GM12874 (cell line): ENCODE measurements at regions not wholly inside any gene's neighbourhood (a gene's known extent, or its start where the extent isn't known, plus 50 kb on each side); places are given as distances from the start of the nearest gene placed in this dataset.

Experiments used
- TF ChIP-seq, protein P1 (sequence below): IDR thresholded peaks from 2 replicates; pipeline ENCODE4 v1.5.1; 2011; ENCODE audit warnings: low read depth, mild to moderate bottlenecking, control low read depth, low read length, moderate library complexity; ENCODE audit not compliant: insufficient read depth

DNA sequence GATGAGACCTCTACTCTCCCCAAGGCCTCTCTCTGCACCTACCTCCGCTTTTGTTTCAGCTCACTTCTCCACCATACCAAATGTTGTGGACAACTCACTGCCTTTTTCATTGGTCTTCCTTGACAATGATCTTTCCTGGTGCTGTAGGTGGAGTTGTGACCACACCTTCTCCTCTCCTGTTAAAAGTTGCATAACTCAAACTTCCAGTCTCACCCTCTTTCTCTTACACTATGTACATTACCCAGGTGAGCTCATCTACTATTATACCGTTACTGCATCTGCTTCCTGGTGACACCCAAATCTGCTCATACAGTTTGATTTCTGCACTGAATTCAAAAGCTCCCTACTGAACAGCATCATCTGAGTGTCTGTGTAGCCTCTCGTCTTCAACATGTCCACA, 542.8 kb downstream of the GALC start:
- TF ChIP-seq, protein P1, sequence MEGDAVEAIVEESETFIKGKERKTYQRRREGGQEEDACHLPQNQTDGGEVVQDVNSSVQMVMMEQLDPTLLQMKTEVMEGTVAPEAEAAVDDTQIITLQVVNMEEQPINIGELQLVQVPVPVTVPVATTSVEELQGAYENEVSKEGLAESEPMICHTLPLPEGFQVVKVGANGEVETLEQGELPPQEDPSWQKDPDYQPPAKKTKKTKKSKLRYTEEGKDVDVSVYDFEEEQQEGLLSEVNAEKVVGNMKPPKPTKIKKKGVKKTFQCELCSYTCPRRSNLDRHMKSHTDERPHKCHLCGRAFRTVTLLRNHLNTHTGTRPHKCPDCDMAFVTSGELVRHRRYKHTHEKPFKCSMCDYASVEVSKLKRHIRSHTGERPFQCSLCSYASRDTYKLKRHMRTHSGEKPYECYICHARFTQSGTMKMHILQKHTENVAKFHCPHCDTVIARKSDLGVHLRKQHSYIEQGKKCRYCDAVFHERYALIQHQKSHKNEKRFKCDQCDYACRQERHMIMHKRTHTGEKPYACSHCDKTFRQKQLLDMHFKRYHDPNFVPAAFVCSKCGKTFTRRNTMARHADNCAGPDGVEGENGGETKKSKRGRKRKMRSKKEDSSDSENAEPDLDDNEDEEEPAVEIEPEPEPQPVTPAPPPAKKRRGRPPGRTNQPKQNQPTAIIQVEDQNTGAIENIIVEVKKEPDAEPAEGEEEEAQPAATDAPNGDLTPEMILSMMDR: no peak

DNA sequence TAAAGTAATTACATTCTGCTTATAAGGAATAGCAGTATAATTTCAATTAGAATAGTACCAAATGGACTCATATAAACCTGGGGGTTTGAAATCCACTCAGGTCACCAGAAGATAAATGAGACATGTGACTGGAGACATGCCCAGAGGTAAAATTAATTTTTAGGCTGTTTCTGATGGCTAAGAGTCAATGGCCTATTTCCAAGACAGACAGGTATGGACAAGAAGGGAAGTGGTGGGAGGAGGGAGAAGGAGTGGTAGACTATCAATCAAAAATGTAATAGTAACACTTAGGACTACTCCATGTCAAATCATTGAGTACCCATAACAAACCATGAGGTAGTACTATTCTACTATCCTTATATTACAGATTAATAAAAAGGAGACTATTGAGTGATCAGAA, 544.0 kb downstream of the GALC start:
- TF ChIP-seq, protein P1: no peak

DNA sequence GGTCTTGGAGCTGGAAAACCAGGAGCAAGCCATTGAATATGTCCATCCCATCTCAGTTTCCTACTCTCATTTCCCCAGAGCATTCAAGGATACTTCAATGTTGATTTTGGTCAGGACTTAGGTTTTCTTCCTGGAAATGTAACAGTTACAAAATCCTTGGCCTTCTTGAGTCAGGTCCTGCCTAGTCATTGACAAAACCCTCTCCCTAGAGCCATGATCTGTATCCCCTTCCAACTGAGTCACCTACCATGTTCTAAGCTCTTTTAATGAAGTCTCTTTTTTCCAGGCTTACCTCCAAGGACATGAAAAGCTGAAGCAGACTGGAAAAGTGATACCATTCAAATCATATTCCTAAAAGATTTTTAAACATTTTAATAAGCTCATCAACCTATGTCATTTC, 549.2 kb downstream of the GALC start:
- TF ChIP-seq, protein P1: no peak

DNA sequence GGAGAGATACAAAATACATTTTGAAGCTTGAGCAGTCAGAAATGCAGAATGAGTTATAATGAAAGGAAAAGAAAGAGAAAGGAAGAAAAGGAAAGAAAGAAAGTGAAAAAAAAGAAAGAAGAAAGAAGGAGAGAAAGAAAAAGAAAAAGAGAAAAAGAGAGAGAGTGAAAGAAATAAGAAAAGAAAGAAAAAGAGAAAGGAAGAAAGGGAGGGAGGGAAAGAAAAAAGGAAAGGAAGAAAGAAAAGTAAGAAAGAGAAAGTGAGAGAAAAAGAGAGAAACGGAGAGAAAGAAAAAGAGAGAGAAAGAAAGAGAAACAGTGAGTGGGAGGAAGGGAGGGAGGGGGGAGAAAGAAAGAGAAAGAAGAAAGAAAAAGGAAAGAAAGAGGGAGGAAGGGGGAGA, 549.9 kb downstream of the GALC start:
- TF ChIP-seq, protein P1: no peak

DNA sequence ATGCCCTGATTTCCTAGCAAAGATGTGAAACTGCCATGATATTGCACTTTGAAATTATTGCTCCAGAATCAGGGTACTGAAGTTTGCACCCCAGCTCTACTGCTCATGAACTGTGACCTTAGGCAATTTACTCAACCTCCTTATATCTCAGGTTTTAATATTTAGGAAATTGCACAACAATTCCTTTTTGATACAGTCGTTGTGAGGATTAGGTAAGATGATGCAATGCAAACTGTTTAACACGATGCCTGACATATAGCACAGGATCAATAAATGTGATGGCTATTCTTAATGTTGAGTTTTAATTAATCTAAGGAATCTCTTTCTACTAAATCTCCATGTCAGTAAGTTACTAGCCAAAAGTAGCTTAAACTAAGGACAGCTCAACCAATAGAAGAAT, 555.8 kb downstream of the GALC start:
- TF ChIP-seq, protein P1: no peak

DNA sequence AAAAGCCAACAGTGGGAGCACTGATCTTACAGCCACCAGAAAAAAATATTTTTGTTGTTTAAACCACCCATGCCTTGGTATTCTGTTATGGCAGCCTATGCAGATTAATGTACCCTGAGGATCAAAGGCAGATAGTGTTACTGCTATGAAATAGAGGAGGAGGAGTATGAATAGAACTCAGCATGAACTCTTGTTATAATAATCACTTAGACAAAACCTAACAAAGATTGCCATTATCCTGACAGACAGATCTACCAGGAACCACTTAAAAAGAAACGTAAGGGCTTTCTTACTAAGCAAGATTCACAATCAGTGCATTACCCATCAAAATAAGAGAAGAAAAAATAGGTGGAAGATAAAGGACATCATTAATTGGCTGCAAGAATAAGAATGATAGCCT, 558.3 kb downstream of the GALC start:
- TF ChIP-seq, protein P1: no peak

DNA sequence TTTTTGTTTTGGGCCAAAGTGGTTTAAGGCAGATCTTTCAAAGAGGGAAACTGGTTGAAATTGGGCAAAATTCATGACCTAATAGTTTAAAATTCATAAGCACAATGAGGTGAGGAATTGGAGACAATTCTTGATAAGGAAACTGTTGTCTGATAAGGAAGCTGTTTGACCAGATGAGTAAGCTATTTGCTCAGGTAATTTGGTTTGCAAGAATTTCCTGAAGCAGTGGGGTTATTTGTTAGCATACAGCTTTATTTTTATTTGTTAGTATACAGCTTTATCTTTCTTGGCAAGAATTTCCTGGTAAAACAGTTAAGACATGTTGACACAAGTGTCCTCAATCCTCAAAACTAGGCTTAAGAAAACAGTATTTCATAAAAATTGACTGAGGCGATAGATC, 559.0 kb downstream of the GALC start:
- TF ChIP-seq, protein P1: no peak

DNA sequence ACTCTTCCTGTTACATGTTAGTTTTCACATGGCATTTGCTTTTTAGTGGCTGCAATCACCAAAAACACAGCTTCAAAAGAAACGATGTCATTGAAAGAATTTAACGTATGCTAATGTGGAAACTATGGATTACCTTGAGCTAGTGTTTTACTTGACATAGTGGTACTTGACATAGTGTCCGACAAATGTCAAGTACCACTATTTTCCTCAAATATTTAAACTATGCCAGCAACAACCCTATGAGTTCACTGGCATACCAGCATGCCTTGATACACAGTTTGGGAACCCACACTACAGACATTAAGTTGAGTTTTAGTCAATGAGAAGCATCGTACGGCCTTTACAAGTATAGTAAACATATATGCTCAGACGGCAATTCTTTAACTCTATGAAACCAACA, 560.3 kb downstream of the GALC start:
- TF ChIP-seq, protein P1: no peak
